ENCODE measurements at regions not wholly inside any gene's neighbourhood (a gene's known extent, or its start where the extent isn't known, plus 50 kb on each side); places are given as distances from the start of the nearest gene placed in this dataset.

DNA sequence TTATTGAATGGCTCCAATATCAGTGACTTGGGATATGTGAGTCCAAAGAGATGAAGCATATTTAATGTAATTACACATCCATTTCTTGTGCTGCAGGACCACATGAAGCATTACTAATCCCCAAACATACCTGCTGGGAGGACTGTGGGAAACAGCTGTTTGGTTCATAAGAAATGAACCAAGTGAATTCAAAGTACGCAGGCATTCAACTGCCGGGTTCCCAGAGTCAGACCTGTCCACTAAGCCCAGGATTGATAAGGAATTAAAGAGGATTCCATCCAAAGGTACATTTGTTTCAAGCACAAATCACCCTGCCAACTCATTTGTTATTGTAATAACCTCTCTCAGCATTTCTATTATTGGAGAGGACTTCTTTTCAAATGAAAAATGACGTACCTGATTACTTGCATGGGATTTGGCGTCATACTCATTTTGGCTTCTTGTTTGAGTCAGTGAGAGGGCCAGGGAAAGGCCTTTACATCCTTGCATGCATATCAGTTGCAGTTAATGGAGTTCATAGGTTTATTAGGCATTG is 230.7 kb downstream of the TXNL1 start:
- TF ChIP-seq, protein P1, sequence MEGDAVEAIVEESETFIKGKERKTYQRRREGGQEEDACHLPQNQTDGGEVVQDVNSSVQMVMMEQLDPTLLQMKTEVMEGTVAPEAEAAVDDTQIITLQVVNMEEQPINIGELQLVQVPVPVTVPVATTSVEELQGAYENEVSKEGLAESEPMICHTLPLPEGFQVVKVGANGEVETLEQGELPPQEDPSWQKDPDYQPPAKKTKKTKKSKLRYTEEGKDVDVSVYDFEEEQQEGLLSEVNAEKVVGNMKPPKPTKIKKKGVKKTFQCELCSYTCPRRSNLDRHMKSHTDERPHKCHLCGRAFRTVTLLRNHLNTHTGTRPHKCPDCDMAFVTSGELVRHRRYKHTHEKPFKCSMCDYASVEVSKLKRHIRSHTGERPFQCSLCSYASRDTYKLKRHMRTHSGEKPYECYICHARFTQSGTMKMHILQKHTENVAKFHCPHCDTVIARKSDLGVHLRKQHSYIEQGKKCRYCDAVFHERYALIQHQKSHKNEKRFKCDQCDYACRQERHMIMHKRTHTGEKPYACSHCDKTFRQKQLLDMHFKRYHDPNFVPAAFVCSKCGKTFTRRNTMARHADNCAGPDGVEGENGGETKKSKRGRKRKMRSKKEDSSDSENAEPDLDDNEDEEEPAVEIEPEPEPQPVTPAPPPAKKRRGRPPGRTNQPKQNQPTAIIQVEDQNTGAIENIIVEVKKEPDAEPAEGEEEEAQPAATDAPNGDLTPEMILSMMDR (IDR thresholded peaks at IDR 0.05; ENCODE audit: low read length), result no peak
- no peak for TF ChIP-seq EZH2 (optimal IDR thresholded peaks at IDR 0.05; ENCODE audit: low read depth, low read length)
- TF ChIP-seq EZH2phosphoT487 (IDR thresholded peaks at IDR 0.05; ENCODE audit: low read length), result no peak

All from MM.1S (cell line).